Stimulated activated CD4-positive, alpha-beta T cell treated with anti-CD3 and anti-CD28 coated beads, TNF-alpha, amount 100 ng/mL, for 24 hours (primary cell): ENCODE measurements at regions not wholly inside any gene's neighbourhood (a gene's known extent, or its start where the extent isn't known, plus 50 kb on each side); places are given as distances from the start of the nearest gene placed in this dataset.
"Not testable (repeated sequence)": the region's sequence is repeated elsewhere in the genome, so short reads cannot be mapped to it uniquely, and the experiment has no call there.

Source experiments
- DNase-seq, 3 experiments: peaks; one replicate each; pipeline ENCODE4 v3.0.0-alpha.2; 2020; ENCODE audit warnings: low read depth in 3 of 3

DNA sequence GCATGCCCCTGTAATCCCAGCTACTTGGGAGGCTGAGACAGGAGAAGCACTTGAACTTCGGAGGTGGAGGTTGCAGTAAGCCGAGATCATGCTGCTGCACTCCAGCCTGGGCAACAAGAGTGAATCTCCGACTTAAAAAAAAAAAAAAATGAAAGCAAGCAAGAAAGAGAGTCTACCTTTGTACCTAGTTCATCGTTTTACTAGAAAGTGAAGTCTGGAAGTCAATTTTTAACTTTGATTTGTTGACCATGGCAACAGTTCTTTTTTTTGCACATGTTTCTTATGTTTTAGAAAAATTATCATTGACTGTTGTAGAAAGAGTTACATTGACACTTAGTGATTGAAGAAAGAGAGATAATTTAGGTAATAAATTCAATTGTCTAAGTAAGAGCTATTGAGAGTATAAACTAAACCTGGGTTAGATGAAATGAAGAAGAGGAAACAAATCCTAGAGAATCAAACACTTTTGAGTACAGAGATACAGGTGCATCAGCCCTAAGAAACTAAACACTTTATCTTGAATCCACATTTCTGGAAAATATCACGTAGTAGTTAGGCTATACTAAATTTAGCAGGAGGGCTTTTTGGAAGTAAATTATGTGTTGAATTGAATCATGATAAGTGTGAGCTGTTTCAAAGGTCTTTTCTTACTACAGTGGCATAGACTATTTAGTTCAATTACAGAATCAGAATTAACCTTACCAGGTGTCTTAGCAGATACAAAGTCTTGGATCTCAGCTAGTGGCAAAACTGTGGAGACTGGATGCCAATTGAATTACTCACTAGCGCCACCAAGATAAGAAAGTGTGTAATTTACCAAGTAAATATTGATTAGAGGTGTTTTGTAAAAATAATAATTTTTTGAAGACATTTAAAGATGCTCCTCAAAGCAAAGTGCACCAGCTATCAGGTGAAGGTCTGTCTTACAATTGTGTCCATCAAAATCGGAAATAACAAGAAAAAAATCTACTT, 303.4 kb upstream of the NRXN1 start:
- no peak for DNase-seq

DNA sequence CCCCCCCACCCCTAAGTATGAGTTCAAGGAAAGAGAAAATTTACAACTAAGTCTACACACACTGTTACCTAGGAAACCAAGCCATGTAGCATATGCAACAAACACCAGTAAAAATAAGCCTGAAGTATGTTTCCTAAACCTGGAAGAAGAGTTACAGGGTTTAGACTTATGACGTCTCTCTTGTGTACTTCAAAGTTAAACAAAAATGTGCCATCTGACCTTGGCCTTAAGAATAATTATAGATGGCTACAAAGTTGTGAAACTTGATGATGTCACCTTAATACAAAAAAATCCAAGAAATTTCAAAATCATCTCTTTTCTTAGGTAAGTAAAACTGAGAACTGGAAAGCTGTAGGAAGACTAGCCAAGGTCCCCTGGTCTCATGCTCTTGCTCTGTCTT, 297.6 kb upstream of the NRXN1 start:
- no peak for DNase-seq

DNA sequence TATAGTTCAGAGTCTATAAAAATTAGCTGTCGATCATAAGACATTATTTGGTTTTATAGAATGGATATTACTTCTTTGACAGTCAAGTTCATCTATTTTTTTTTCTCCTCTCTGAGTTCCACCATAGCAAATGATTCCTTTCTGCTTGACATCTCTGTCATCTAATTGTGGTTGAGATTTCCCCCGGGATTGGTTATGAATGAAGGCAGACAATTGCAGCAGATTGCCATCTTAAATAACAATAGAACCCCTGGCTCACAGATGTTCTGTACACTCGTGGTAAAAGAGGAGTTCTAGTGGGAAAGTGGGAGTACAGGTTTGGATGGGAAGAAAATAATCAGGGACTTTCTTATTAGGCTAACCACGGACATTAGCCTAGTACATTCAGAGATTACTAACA, 292.1 kb upstream of the NRXN1 start:
- no peak for DNase-seq

DNA sequence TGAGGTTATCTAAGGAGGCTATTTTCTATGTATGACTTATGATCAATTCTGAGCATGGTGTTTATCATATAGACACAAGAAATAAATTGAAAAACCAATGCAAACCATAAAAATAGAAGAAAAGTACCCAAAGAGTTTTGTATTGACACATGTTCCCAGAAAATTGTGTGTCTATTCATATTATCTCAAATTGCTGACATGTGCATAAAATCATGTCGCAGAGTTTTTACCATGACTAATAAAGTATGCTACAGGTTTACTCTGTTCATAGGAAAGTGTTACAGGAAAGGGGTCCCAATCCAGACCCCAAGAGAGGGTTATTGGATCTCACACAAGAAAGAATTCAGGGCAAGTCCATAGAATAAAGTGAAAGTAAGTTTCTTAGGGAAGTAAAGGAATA, 290.7 kb upstream of the NRXN1 start:
- DNase-seq: no peak

DNA sequence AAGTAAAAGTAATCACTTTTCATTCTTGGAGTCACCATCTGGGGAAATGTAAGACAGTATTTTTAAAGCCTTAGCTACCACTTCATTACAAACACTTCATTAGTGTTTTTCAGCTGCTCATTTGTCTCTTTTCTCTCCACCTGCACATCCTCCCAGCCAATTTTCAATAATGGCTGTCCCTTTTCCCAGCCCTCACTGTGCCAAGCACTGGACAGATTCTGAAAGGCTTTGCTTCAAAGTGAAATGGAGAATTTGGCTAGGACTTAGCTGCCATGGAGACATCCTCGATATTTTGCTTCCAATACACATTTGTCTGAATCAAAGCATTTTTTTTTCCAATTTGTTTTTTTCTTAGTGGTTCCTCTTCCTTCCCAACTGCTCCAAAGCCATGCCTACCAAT, 272.4 kb upstream of the NRXN1 start:
- no peak for DNase-seq

DNA sequence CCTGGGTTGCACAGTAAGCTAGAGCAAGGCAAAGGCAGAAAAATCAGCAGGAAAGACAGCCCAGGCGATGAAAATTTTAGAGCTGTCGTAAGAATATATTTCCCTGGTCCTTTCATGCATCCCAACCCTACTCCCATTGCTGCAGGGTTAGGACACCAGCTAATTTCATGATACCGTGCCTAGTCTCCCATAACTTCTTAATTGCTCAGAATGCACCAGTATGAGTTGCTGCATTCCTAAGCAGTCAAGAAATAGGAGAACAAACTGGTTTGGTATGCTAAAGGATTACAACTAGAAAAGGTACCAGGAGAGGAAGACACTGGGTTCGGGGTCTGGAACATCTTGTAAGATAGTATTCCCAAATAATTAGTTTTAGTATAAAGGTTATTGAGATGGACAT, 269.4 kb upstream of the NRXN1 start:
- no peak for DNase-seq

DNA sequence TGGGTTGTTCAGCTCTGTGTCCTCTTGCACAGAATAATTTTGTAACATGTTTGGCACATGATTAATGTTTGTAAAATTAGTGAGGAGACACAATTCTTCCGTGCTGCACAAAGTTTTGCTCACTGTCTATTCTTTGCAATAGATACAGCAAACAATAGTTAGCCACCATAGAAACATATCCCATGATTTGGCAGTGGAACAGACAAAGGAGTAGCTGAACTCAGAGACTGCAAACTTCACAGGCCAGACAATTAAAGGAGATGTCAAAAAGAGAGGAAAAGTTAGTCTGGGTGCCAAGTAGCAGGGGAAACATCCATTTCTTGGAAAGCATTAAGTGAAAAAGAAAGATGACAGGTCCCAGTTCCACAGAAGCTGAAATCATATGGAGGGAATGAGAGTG, 267.4 kb upstream of the NRXN1 start:
- DNase-seq: no peak

DNA sequence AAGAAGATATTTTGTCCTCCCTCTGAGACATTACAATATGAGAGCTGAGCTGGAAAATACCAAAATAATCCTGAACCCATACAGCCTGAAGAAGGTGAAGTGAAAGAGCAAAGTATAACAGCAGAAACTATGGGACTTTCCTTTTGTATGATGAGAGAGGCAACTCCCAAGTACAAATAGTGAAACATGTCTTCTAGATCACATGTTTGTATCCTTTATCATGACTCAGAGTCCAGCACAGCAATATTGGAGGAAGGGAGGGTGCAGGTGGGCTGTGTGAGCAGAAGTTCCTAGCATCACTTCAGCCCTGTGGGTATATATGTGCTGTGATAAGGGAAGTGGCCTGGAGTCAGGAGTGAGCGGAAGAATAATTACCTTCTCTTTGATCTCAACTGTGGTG, 265.6 kb upstream of the NRXN1 start:
- DNase-seq: no peak

DNA sequence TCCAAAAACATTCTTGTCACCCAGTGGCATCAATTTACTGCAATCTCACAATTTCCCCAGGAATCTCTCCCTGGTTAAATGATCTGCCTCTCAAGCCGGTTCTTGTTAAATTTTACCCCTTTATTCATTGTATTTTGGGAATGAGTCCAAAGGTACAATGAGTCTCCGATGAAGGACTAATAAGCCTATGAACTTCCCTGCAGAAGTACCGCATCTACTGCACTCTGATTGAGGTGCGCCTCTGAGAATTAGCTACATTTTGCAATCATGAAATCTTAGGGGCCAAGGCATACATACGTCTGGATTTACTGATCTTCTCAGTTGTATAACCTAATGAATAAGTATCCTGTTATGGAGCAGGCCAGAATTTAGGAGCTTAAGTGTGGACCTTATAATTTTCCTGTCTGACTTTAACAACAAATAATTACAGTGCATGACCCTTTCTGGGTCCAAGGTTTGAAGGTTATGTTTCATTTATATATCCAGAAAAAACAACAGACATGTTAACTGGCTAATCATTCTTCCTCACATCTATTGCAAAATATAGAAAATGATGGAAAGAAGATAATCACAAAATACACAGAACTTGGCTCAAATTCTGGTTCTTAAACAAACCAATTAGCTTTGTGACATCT, 261.8 kb upstream of the NRXN1 start:
- DNase-seq: no peak

DNA sequence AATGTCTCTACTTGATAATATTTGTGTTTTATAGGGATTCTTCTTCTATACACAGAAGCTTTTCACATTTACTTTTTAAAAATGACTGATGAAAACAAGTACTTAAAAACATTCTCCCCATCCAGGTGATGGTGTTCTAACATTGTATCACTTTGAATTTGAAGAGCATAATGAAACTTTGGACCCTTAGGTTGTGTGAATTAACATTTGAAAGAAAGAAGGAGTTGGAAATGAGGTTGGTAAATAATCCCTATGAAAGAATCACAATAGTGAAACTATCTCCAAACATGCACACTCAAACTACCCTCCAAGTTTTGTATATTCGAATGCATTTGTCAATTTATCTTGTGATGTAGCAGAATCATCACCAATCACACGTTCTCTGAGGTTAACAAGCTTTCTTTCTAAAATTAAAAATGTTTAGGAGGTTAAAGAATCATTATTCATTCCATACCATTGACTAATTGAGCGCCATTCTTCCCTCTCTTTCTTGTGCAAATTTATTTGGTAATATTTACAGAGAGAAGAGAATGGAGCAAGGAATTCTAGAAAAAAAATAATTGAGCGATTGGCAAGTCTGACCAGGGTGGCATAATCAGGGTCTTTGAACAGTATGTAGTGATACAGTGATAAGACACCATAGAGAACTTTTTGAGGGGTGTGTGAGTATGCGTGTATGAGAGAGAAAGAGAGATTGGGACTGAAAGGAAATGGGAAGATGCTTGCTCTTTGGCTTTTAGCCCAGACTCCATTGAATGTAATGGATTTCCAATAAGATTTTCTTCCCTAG, 260.0 kb upstream of the NRXN1 start:
- no peak for DNase-seq

DNA sequence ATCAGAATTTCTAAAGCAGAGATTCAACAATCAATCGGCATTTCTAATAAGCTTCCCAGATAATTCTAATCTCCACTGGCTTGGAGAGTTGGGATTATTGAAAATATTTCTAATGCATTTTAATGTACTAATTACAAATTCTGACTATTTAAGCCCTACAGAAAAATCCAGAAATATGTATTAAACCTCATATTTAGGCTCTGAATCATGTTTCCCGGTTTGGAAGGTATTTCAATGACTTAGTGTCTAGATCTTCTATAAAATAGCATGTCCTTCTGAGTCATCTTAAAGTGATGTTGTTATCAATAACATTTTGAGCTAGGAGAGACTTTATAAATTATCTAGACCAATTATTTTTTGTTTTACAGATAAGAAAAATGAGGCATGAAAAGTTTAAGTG, 258.8 kb upstream of the NRXN1 start:
- DNase-seq: no peak

DNA sequence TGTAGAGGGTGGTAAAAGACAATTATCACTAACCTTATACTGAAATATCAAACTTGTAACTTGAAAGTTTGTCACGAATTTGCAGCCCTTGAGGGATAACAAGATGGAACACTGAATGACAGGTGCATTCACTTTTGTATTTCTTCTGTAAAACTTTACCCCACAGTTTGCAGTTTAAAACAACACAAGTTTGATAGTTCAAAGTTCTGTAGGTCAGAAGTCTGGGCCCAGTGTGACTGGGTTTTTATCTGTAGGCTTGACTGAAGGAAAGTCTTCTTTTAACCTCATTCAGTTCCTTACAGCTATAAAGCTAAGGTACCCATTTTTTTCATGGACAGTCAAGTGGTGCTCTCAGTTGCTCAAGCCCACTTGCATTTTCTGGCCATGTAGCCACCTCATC, 257.1 kb upstream of the NRXN1 start:
- DNase-seq: no peak

DNA sequence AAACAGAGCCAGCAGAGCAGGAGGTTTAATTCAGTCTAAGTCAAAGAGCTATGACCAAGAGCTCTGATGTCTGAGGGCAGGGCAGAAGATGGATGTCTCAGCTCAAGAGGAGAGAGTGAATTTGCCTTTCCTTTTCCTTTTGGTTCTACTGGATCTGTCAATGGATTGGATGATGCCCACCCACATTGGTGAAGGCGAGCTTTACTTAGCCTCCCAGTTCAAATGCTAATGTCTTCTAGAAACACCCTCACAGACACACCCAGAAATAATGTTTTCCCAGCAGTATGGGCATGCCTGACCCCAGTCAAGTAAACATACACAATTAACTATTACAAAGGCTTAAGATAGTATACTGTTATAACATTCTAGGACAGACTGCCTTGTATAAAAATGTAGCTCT, 236.3 kb upstream of the NRXN1 start:
- no peak for DNase-seq

DNA sequence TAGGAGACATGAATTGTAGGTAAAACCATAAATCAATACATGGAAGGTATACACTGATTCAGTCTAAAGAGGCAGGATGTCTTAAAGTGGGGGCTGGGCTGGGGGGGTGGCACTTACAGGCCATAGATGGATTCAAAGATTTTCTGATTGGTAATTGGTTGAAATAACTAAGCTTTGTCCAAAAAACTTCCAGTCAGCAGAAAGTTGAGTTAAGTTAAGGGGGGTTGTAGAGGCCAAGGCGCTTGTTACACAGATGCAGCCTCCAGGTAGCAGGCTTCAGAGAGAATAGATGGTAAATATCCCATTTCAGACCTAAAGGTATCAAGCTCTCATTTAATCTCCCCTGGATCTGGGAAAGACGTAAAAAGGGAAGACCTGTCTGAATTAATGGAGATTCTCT, 233.6 kb upstream of the NRXN1 start:
- no peak for DNase-seq

DNA sequence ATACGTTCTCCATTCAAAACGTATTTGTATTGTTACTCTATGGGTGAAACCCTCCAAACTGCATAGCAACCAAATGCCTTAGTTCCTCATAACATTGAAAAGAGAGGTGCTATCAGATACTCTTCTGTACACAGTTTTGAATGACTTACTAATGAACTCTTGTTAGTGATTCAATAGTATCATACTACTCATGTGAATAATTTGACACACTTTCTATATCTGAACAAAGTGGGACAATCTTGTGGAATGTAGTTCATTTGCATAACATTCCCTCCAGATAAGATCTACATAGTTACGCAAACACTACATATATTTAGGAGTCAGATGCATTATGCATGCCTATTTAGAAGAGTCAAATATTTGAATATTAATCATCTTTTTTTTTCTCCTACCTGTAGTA, 232.0 kb upstream of the NRXN1 start:
- no peak for DNase-seq

DNA sequence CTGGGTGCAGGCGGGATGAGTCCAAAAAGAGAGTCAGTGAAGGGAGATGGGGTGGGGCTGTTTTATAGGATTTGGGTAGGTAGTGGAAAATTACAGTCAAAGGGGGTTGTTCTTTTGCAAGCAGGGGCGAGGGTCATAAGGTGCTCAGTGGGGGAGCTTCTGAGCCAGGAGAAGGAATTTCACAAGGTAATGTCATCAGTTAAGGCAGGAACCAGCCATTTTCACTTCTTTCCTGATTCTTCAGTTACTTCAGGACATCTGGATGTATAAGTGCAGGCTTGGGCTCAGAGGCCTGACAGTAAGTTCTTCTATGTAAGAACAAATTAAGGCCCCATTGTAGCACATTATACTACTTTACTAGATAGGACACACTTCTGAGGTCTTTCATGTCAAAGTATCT, 231.2 kb upstream of the NRXN1 start:
- DNase-seq: not testable (repeated sequence)

DNA sequence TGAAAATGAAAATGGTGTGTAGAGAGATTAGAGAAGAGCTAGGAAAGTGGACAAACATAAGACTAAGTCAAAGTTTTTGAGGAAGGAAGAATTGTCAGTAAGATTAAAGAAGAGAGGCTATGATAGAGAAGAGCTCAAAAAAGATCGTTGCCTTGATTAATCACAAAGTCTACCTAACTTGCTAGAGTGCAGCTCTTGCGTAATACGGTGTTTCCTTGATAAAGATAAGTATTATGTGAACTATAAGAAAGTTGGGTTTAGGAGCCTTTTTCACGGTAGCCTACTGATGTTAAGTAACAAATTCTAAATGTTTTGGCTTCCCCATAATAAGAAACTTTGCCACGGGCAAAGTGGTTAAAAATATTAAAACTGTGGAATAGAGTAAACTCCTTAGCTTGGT, 226.4 kb upstream of the NRXN1 start:
- DNase-seq: no peak

DNA sequence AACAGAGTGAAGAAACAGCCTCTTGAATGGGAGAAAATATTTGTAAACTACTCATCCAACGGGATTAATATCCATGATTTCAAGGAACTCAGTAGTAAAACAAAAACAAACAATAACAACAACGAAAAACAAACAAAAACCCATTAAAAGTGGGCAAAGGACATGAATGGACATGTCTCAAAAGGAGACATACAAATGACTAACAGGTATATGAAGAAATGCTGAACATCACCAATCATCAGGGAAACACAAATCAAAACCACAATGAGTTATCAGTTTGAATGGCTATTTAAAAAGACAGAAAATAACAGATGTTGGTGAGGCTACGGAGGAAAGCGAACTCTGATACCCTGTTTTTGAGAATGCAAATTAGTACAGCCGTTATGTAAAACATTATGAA, 224.8 kb upstream of the NRXN1 start:
- no peak for DNase-seq

DNA sequence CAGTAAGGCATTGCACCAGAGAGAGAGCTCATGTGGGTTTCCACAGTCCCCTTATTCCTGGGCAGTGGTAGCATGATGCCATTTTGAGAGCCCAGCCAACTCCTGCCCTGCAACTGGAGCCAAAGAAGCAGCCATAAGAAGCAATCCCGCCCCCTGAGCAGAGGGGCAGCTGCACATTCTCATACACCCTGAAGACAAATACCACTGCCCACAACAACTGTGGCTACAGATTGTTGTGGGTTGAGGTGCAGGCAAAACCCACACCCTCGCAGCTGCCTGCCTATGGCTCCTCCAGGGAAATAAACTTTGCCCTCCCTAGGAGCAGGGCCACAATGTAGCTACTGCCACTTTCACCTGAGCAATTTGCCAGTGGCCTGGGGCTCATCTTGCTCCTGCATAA, 219.4 kb upstream of the NRXN1 start:
- DNase-seq: no peak

DNA sequence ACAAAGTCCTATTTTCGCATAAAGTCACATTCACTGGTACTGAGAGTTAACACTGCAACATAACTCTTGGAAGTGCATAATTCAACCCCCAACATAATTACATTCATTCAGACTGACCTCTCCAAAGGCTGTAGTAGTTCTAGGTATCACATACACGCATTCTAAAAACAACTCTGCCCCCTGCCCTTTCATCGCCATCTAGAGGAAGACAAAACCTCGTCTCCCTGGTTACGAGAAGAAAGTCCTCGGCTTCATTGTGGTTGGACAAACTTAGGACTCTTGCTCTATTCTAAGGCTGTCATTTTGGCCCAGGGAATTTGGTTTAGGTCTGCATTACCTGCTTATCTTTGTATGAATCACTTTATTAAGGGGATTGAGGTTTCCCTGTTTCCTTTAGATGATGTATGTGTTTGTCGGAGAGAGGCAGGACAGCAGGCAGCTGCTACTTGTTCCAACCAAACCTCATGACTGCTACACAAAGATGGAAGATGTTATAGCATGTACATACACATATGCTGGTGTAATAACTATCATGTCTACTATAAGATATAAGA, 215.4 kb upstream of the NRXN1 start:
- DNase-seq: no peak

DNA sequence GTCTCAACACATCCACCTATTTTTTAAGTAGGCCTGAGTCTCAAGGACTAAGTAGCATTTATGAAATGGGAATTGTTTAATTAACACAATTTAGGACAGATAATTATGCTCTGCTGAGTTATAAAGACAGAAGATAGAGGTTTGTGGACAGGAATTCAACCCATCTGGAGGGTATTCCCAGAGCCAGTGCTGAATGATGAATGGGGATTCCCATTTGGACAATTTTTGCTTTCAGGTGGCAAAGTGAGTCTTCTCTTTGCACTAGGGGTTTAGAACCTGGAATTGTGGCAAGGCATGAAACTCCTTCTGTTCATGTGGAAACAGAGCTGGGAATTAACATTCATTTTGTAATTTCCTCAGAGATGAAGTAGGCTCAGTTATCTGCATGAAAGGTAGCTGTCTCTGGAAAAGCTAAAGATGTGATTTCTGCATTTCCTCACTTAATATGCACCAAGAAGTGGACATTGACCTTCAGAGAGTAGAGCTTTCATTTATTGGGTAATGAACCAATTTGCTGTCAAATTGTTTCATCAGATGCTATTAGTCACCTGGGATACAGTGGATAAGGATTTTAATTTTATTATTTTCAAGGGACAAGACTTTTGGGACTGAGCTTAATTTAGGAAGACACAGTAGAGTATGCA, 212.1 kb upstream of the NRXN1 start:
- no peak for DNase-seq
